Endodermal cell (in vitro differentiated cells): ENCODE measurements at regions not wholly inside any gene's neighbourhood (a gene's known extent, or its start where the extent isn't known, plus 50 kb on each side); places are given as distances from the start of the nearest gene placed in this dataset.

Source experiments
- DNase-seq: peaks from one replicate; pipeline ENCODE4 v3.0.0-alpha.2; 2017
- H3K27ac ChIP-seq: 2 replicates; pipeline ENCODE4 v1.5.1; 2013; ENCODE audit warnings: mild to moderate bottlenecking, low read depth, low read length, moderate library complexity
- H3K27me3 ChIP-seq: 2 replicates; pipeline ENCODE4 v1.6.1; 2013; ENCODE audit warnings: mild to moderate bottlenecking, low read length, moderate library complexity; ENCODE audit not compliant: insufficient read depth, control insufficient read depth, poor library complexity, severe bottlenecking
- H3K36me3 ChIP-seq: 2 replicates; pipeline ENCODE4 v1.7.0; 2013; ENCODE audit warnings: mild to moderate bottlenecking, low read length, moderate library complexity; ENCODE audit not compliant: control insufficient read depth, insufficient read depth
- H3K4me1 ChIP-seq: one replicate; pipeline ENCODE4 v1.7.0; 2013; ENCODE audit warnings: low read length; ENCODE audit not compliant: control insufficient read depth, insufficient read depth
- H3K4me3 ChIP-seq: 2 replicates; pipeline ENCODE4 v1.5.1; 2013; ENCODE audit warnings: mild to moderate bottlenecking, low read length, moderate library complexity
- H3K9ac ChIP-seq: 2 replicates; pipeline ENCODE4 v1.6.1; 2013; ENCODE audit warnings: mild to moderate bottlenecking, low read length, moderate library complexity; ENCODE audit not compliant: poor library complexity, severe bottlenecking; ENCODE audit errors: extremely low read depth
- H3K9me3 ChIP-seq: 2 replicates; pipeline ENCODE4 v1.6.1; 2013; ENCODE audit warnings: mild to moderate bottlenecking, low read length, moderate library complexity; ENCODE audit not compliant: control insufficient read depth
- H3K27ac Mint-ChIP-seq: 2 replicates; pipeline ENCODE4 v1.8.0; 2020; ENCODE audit warnings: mixed read lengths
- H3K27me3 Mint-ChIP-seq: 2 replicates; pipeline ENCODE4 v1.8.0; 2021; ENCODE audit warnings: mild to moderate bottlenecking, mixed read lengths; ENCODE audit not compliant: insufficient read depth
- H3K36me3 Mint-ChIP-seq: 2 replicates; pipeline ENCODE4 v1.8.0; 2020; ENCODE audit warnings: low read depth, mixed read lengths
- H3K4me1 Mint-ChIP-seq: 2 replicates; pipeline ENCODE4 v1.8.0; 2020; ENCODE audit warnings: mixed read lengths
- H3K4me3 Mint-ChIP-seq: 2 replicates; pipeline ENCODE4 v1.8.0; 2020; ENCODE audit warnings: mild to moderate bottlenecking, moderate library complexity, mixed read lengths
- H3K9me3 Mint-ChIP-seq: 2 replicates; pipeline ENCODE4 v1.8.0; 2020; ENCODE audit warnings: mild to moderate bottlenecking, mixed read lengths
- CTCF ChIP-seq: fragments of 200-600 bp; sonication (generic); conservative IDR thresholded peaks from 2 replicates; pipeline ENCODE4 v1.5.0; 2021; ENCODE audit warnings: antibody characterized with exemption, mild to moderate bottlenecking
- WGBS, 2 experiments: methylation state at CpG; one replicate each; pipeline versions ENCODE4 v1.1.5 to v1.1.7; 2013; ENCODE audit warnings: missing lambda C conversion rate in 2 of 2, mixed read lengths in 1 of 2; ENCODE audit not compliant: insufficient coverage in 1 of 2, insufficient read length in 1 of 2; 5-methylcytosine and 5-hydroxymethylcytosine counted together

GRCh38 chr6:150299873-150300485 lies 68.8 kb upstream of the IYD start:
- no peak overlapping the region for H3K4me3 ChIP-seq
- H3K9ac ChIP-seq: no peak overlapping the region
- no peak overlapping the region for H3K27ac Mint-ChIP-seq
- no peak overlapping the region for H3K27ac ChIP-seq
- peaks cover 9% of the 10 kb centered on the region for H3K4me1 Mint-ChIP-seq
- H3K4me1 ChIP-seq: peaks cover 5% of the 10 kb centered on the region
- H3K36me3 Mint-ChIP-seq: no peaks in the 10 kb centered on the region
- peaks cover 22% of the 10 kb centered on the region for H3K9me3 Mint-ChIP-seq
- no peak for TF ChIP-seq CTCF
- no peak overlapping the region for H3K4me3 Mint-ChIP-seq
- 92 to 100% methylated on average over 9 to 10 of the region's 10 CpGs for WGBS, 2 experiments
- H3K27me3 Mint-ChIP-seq: no peaks in the 10 kb centered on the region
- H3K36me3 ChIP-seq: no peaks in the 10 kb centered on the region
- H3K9me3 ChIP-seq: peaks cover 18% of the 10 kb centered on the region
- H3K27me3 ChIP-seq: no peaks in the 10 kb centered on the region
- no peak for DNase-seq

GRCh38 chr6:150301846-150302519 lies 66.8 kb upstream of the IYD start:
- DNase-seq: no peak
- no peaks in the 10 kb centered on the region for H3K27me3 ChIP-seq
- H3K9ac ChIP-seq: no peak overlapping the region
- H3K4me1 ChIP-seq: peaks cover 5% of the 10 kb centered on the region
- Mint-ChIP-seq H3K36me3 (no peaks in the 10 kb centered on the region), H3K27me3 (no peaks in the 10 kb centered on the region), H3K4me1 (peaks cover 9% of the 10 kb centered on the region), H3K27ac (no peak overlapping the region), H3K9me3 (peaks cover 12% of the 10 kb centered on the region), H3K4me3 (no peak overlapping the region)
- H3K27ac ChIP-seq: peak overlapping the region; percentile 90
- no peak for TF ChIP-seq CTCF
- H3K9me3 ChIP-seq: peaks cover 13% of the 10 kb centered on the region
- 59 to 93% methylated on average over 3 to 6 of the region's 6 CpGs for WGBS, 2 experiments
- no peaks in the 10 kb centered on the region for H3K36me3 ChIP-seq
- H3K4me3 ChIP-seq: no peak overlapping the region

- Histone ChIP-seq H3K9me3 (peaks cover 6% of the 10 kb centered on the region), H3K27me3 (no peaks in the 10 kb centered on the region), H3K27ac (peak overlapping the region; percentile 90), H3K4me3 (no peak overlapping the region), H3K9ac (no peak overlapping the region), H3K36me3 (no peaks in the 10 kb centered on the region), H3K4me1 (peaks cover 5% of the 10 kb centered on the region)
- no peak for TF ChIP-seq CTCF
- Mint-ChIP-seq H3K27ac (no peak overlapping the region), H3K36me3 (no peaks in the 10 kb centered on the region), H3K9me3 (peaks cover 6% of the 10 kb centered on the region), H3K4me3 (no peak overlapping the region), H3K27me3 (no peaks in the 10 kb centered on the region), H3K4me1 (peaks cover 9% of the 10 kb centered on the region)
- WGBS, 2 experiments: 52 to 77% methylated on average over 7 of the region's 7 CpGs
- peak; percentile 53 for DNase-seq
Measured at GRCh38 chr6:150302520-150303176, 66.2 kb upstream of the IYD start.
